GM12878 (cell line): ENCODE measurements at regions not wholly inside any gene's neighbourhood (a gene's known extent, or its start where the extent isn't known, plus 50 kb on each side); places are given as distances from the start of the nearest gene placed in this dataset.

Experiments
- BHLHE40 ChIP-seq, 2 experiments: fragments of 450-650 bp in 1 of 2; IDR thresholded peaks; 2 replicates each; pipeline ENCODE4 v1.6.1; 2011 to 2017; ENCODE audit warnings: low read depth in 2 of 2, borderline replicate concordance in 1 of 2, improper control_type of control experiment in 1 of 2, low read length in 1 of 2, mild to moderate bottlenecking in 1 of 2
- BRCA1 ChIP-seq: IDR thresholded peaks from 2 replicates; pipeline ENCODE4 v1.6.1; 2011; ENCODE audit warnings: low read depth, low read length, improper control_type of control experiment
- CTCF ChIP-seq, 3 experiments: IDR thresholded peaks in 2 of 3; conservative IDR thresholded peaks in 1 of 3; 2 replicates each; pipeline ENCODE4 v1.5.1; 2011; ENCODE audit warnings: low read depth in 3 of 3, low read length in 3 of 3, mild to moderate bottlenecking in 3 of 3, control low read depth in 2 of 3, moderate library complexity in 2 of 3, inconsistent platforms in 1 of 3, mixed read lengths in 1 of 3; ENCODE audit not compliant: control insufficient read depth in 2 of 3, insufficient read depth in 1 of 3; ENCODE audit errors: extremely low read depth in 1 of 3
- KDM1A ChIP-seq: fragments of 200-600 bp; sonication (generic); IDR thresholded peaks from 2 replicates; pipeline ENCODE4 v1.6.1; 2016; ENCODE audit warnings: borderline replicate concordance
- KLF5 ChIP-seq: fragments of 450-650 bp; IDR thresholded peaks from 2 replicates; pipeline ENCODE4 v1.6.1; 2014; ENCODE audit warnings: mild to moderate bottlenecking; ENCODE audit not compliant: partially characterized antibody
- MAX ChIP-seq: IDR thresholded peaks from 2 replicates; pipeline ENCODE4 v1.6.1; 2012; ENCODE audit warnings: low read depth, low read length, improper control_type of control experiment
- NRF1 ChIP-seq: conservative IDR thresholded peaks from 2 replicates; pipeline ENCODE4 v1.6.1; 2011; ENCODE audit warnings: mild to moderate bottlenecking, low read depth, low read length, improper control_type of control experiment

GRCh38 chr15:95346721-95347475, 983.6 kb upstream of the NR2F2 start:
- no peak for TF ChIP-seq KDM1A
- no peak for TF ChIP-seq NRF1
- TF ChIP-seq BHLHE40 (IDR thresholded peaks at IDR 0.05; ENCODE audit: borderline replicate concordance in 1 of 2, low read depth in 2 of 2, low read length in 1 of 2), result no peak
- no peak for TF ChIP-seq KLF5
- TF ChIP-seq MAX, result no peak
- TF ChIP-seq BRCA1, result no peak
- TF ChIP-seq CTCF (IDR thresholded peaks at IDR 0.05 in 2 of 3, conservative IDR thresholded peaks at IDR 0.05 in 1 of 3; ENCODE audit: control insufficient read depth in 2 of 3, extremely low read depth in 1 of 3, insufficient read depth in 1 of 3, low read depth in 3 of 3, low read length in 3 of 3), result no peak
